Aorta (tissue), 5 donors: ENCODE measurements at regions not wholly inside any gene's neighbourhood (a gene's known extent, or its start where the extent isn't known, plus 50 kb on each side); places are given as distances from the start of the nearest gene placed in this dataset.
"Not testable (repeated sequence)": the region's sequence is repeated elsewhere in the genome, so short reads cannot be mapped to it uniquely, and the experiment has no call there.

Experiments used
- ATAC-seq: fragments of 200-7000 bp; cut with Tn5 transposase; one replicate; pipeline ENCODE4 v1.9.1; 2022; ENCODE audit warnings: moderate library complexity; ENCODE audit not compliant: low FRiP score
- DNase-seq, 2 donors: peaks; one replicate each; pipeline ENCODE4 v3.0.0-alpha.2; 2020
- H3K27ac ChIP-seq, 2 donors: one replicate each; pipeline ENCODE4 v1.5.1; 2013; ENCODE audit warnings: low read length in 2 of 2, mild to moderate bottlenecking in 2 of 2, moderate library complexity in 2 of 2, control low read depth in 1 of 2, inconsistent platforms in 1 of 2, low read depth in 1 of 2
- H3K27me3 ChIP-seq, 2 donors: one replicate each; pipeline ENCODE4 v1.6.1; 2013; ENCODE audit warnings: control low read depth in 1 of 2, low read length in 1 of 2, mild to moderate bottlenecking in 1 of 2, moderate library complexity in 1 of 2; ENCODE audit not compliant: insufficient read depth in 2 of 2, control insufficient read depth in 1 of 2
- H3K36me3 ChIP-seq, 2 donors: one replicate each; pipeline ENCODE4 v1.6.1; 2013; ENCODE audit warnings: control low read depth in 1 of 2, low read length in 1 of 2, mild to moderate bottlenecking in 1 of 2; ENCODE audit not compliant: insufficient read depth in 2 of 2, control insufficient read depth in 1 of 2
- H3K4me1 ChIP-seq, 2 donors: one replicate each; pipeline ENCODE4 v1.6.1; 2013; ENCODE audit warnings: low read length in 2 of 2, control low read depth in 1 of 2, mild to moderate bottlenecking in 1 of 2, moderate library complexity in 1 of 2; ENCODE audit not compliant: insufficient read depth in 2 of 2, control insufficient read depth in 1 of 2
- H3K4me3 ChIP-seq, 2 donors: one replicate each; pipeline ENCODE4 v1.5.1; 2013; ENCODE audit warnings: low read length in 2 of 2, control low read depth in 1 of 2, mild to moderate bottlenecking in 1 of 2
- H3K9me3 ChIP-seq: one replicate; pipeline ENCODE4 v1.6.1; 2013; ENCODE audit warnings: mild to moderate bottlenecking, low read length; ENCODE audit not compliant: control insufficient read depth
- WGBS, 2 donors: extraction: QIAGEN DNeasy Blood & Tissue Kit; methylation state at CpG; one replicate each; pipeline ENCODE4 v1.1.7; 2013; 5-methylcytosine and 5-hydroxymethylcytosine counted together
- intact Hi-C, 2 donors: fragments of 100-400 bp; cut with DNase I; formaldehyde crosslinking; loops; one replicate each; pipeline versions ENCODE4 v1.14.2 to v1.15.0; 2022
- donor health status: healthy with polysubstance abuse.
- donor health status: Bipolar disorder and iron deficiency.
- donor health status: DM: no; HTN: no; CAD: no.
- donor health status: DM: no; HTN: no; CAD: no.
- donor health status: DM: yes; HTN: yes; CAD: no.

DNA sequence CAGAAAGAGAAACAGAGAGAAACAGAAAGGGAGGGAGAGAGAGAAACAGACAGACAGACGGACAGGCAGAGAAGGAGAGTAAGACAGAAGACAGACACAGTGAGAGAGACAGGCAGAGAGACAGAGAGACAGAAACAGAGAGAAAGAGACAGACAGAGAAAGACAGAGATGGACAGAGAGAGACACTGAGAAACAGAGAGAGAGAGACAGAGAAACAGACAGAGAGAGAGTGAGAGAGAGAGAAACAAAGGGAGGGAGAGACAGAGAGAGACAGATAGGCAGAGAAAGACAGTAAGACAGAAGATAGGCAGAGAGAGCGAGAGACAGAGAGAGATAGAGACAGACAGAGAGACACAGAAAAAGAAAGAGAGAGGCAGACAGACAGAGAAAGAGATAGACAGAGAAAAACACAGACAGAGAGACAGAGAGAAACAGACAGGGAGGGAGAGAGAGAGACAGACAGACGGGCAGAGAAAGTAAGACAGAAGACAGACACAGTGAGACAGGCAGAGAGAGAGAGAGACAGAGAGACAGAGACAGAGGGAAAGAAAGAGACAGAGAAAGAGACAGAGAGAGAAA lies 753.4 kb upstream of the DEFB115 start:
- 59 to 61% methylated on average over 3 of the region's 3 CpGs for WGBS, 2 donors
- no peaks in the 10 kb centered on the region for H3K36me3 ChIP-seq
- H3K4me3 ChIP-seq, result no peak overlapping the region
- no peak for ATAC-seq
- intact Hi-C loops, result no loop called here
- DNase-seq, result no peak
- no peaks in the 10 kb centered on the region for H3K9me3 ChIP-seq
- H3K4me1 ChIP-seq, result no peaks in the 10 kb centered on the region
- no peaks in the 10 kb centered on the region for H3K27me3 ChIP-seq
- no peak overlapping the region for H3K27ac ChIP-seq

- intact Hi-C loops, result no loop called here
- Histone ChIP-seq H3K36me3 (no peaks in the 10 kb centered on the region), H3K4me3 (no peak overlapping the region), H3K27me3 (no peaks in the 10 kb centered on the region), H3K9me3 (no peaks in the 10 kb centered on the region), H3K4me1 (no peaks in the 10 kb centered on the region), H3K27ac (no peak overlapping the region)
- DNase-seq, result no peak
- 90 to 91% methylated on average over 9 of the region's 9 CpGs for WGBS, 2 donors
- no peak for ATAC-seq
Measured at GRCh38 chr20:30505566-30505965, 751.9 kb upstream of the DEFB115 start.

DNA sequence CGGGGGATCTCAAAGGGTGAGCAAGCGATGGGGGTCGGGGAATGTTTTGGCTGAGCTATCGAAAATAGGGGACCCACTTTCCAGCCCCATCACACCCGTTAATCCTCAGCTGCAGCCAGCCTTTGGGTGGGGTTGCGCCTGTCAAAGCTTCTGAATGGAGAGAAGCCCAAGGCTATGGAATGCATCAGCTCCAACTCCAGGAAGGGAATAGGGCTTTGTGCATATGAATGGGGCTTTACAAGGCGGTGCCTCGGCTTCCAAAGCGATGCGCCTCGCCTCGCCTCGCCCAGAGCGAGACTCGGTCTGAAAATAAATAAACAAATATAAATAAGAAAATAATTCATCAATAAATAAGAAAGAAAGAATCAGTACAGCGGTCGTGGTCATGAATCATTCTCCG lies 751.4 kb upstream of the DEFB115 start:
- DNase-seq, result no peak
- H3K4me1 ChIP-seq, result no peaks in the 10 kb centered on the region
- no peaks in the 10 kb centered on the region for H3K36me3 ChIP-seq
- H3K27me3 ChIP-seq, result no peaks in the 10 kb centered on the region
- no peak overlapping the region for H3K4me3 ChIP-seq
- no peak overlapping the region for H3K27ac ChIP-seq
- WGBS, 2 donors, result 88 to 89% methylated on average over 18 of the region's 18 CpGs
- no peak for ATAC-seq
- intact Hi-C loops, result no loop called here
- H3K9me3 ChIP-seq, result no peaks in the 10 kb centered on the region

DNA sequence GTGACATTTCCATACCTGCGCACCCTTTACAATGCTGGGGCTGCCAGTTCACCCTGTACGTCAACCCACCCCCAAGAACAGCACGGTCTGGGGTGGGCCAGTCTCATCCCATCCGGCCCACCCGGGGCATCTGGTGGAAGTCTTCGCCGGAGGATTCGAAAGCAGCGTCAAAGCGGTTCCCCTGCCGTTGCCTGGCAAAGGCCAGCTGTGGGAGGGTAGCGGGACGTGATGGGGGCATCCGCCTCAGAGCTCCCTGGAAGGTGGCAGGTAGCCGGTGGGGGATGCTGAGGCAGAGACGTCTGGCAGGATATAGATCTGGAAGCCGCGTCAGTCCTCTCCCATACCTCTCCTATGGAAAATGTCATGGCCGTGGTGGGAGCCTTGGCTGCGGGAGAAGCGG lies 749.1 kb upstream of the DEFB115 start:
- H3K27ac ChIP-seq, ATAC-seq, H3K4me3 ChIP-seq, DNase-seq, H3K4me1 ChIP-seq, H3K9me3 ChIP-seq, H3K36me3 ChIP-seq, H3K27me3 ChIP-seq, intact Hi-C loops: not testable (repeated sequence)
- WGBS, 2 donors, result 88 to 93% methylated on average over 21 of the region's 21 CpGs

- Histone ChIP-seq H3K9me3 (no peaks in the 10 kb centered on the region), H3K36me3 (no peaks in the 10 kb centered on the region), H3K4me3 (no peak overlapping the region), H3K4me1 (no peaks in the 10 kb centered on the region), H3K27ac (no peak overlapping the region), H3K27me3 (no peaks in the 10 kb centered on the region)
- no peak for DNase-seq
- ATAC-seq, result peak; percentile 36
- WGBS, 2 donors, result 81 to 85% methylated on average over 33 to 39 of the region's 39 CpGs
- intact Hi-C loops, result no loop called here
Measured at GRCh38 chr20:30511322-30512030, 746.0 kb upstream of the DEFB115 start.

GRCh38 chr20:30513050-30513628 lies 744.3 kb upstream of the DEFB115 start:
- Histone ChIP-seq H3K27me3 (no peaks in the 10 kb centered on the region), H3K36me3 (no peaks in the 10 kb centered on the region), H3K9me3 (no peaks in the 10 kb centered on the region), H3K4me1 (no peaks in the 10 kb centered on the region), H3K27ac (no peak overlapping the region), H3K4me3 (no peak overlapping the region)
- 88 to 89% methylated on average over 28 to 38 of the region's 38 CpGs for WGBS, 2 donors
- DNase-seq (no peak), ATAC-seq (no peak)
- intact Hi-C loops, result no loop called here

DNA sequence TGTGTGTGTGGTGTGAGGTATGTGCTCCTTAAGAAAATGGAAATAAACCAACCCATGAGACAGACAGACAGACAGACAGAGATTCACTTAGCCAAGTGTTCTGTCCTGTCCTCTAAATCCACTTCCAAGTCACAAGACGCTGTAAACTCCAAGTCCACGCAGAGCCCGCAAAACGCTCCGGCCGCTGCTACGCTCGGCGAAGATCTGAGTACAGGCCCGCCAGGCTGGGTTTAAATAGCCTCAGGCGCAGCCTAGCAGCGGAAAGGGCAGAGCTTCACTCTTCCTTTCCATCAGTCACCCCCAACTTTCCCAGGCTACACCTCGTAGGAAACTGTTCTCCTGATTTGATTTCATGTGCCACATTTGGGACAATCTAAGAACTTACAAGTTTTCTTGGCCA lies 741.5 kb upstream of the DEFB115 start:
- ATAC-seq, DNase-seq, H3K4me1 ChIP-seq, H3K27me3 ChIP-seq, H3K36me3 ChIP-seq, H3K27ac ChIP-seq, H3K4me3 ChIP-seq, intact Hi-C loops, H3K9me3 ChIP-seq: not testable (repeated sequence)
- 91 to 92% methylated on average over 13 of the region's 13 CpGs for WGBS, 2 donors

GRCh38 chr20:30518906-30519305 lies 738.6 kb upstream of the DEFB115 start:
- H3K4me1 ChIP-seq, H3K9me3 ChIP-seq: not testable (repeated sequence)
- 82 to 87% methylated on average over 10 of the region's 10 CpGs for WGBS, 2 donors

More at GRCh38 chr20:30518906-30519305, 738.6 kb upstream of the DEFB115 start:
- intact Hi-C loops, ATAC-seq, H3K4me3 ChIP-seq, DNase-seq, H3K27me3 ChIP-seq, H3K36me3 ChIP-seq, H3K27ac ChIP-seq: not testable (repeated sequence)
